Esophagus squamous epithelium (tissue), 4 donors: ENCODE measurements at regions not wholly inside any gene's neighbourhood (a gene's known extent, or its start where the extent isn't known, plus 50 kb on each side); places are given as distances from the start of the nearest gene placed in this dataset.

ENCODE experiments used
- CTCF ChIP-seq, 6 experiments: fragments of 450-650 bp in 4 of 6; fragments of 200-600 bp in 2 of 6; sonication (generic) in 2 of 6; IDR thresholded peaks; one replicate each; pipeline ENCODE4 v1.5.1; 2016 to 2019; ENCODE audit warnings: antibody characterized with exemption in 6 of 6, mild to moderate bottlenecking in 4 of 6, moderate library complexity in 4 of 6
- POLR2A ChIP-seq, 4 donors: fragments of 450-650 bp; IDR thresholded peaks; one replicate each; pipeline ENCODE4 v1.6.1; 2017; ENCODE audit warnings: antibody characterized with exemption in 4 of 4, mild to moderate bottlenecking in 4 of 4, moderate library complexity in 3 of 4

GRCh38 chr1:22253012-22253790 is 110.3 kb upstream of the WNT4 start:
- TF ChIP-seq CTCF (IDR thresholded peaks at IDR 0.05) = no peak
- TF ChIP-seq POLR2A (IDR thresholded peaks at IDR 0.05) = no peak
